Cardiac muscle cell (in vitro differentiated cells and primary cell): ENCODE measurements at regions not wholly inside any gene's neighbourhood (a gene's known extent, or its start where the extent isn't known, plus 50 kb on each side); places are given as distances from the start of the nearest gene placed in this dataset.
"Not testable (repeated sequence)": the region's sequence is repeated elsewhere in the genome, so short reads cannot be mapped to it uniquely, and the experiment has no call there.

ENCODE experiments used
- DNase-seq, 2 donors: peaks; one replicate each; pipeline versions ENCODE4 v3.0.0 to v3.0.0-alpha.2; 2010 to 2017; ENCODE audit warnings: low read depth in 1 of 2, low spot score in 1 of 2
- H3K27ac ChIP-seq: fragments of 200-600 bp; sonication (generic); 2 replicates; pipeline ENCODE4 v1.5.1; 2016
- H3K27me3 ChIP-seq: fragments of 200-600 bp; sonication (generic); 2 replicates; pipeline ENCODE4 v1.6.0; 2016; ENCODE audit warnings: control low read depth
- H3K36me3 ChIP-seq: fragments of 200-600 bp; sonication (generic); 2 replicates; pipeline ENCODE4 v1.5.1; 2016; ENCODE audit warnings: control low read depth
- H3K4me1 ChIP-seq: fragments of 200-600 bp; sonication (generic); 2 replicates; pipeline ENCODE4 v1.8.1; 2017; ENCODE audit warnings: low read depth, mild to moderate bottlenecking, mixed run types
- H3K4me3 ChIP-seq: fragments of 200-600 bp; sonication (generic); 2 replicates; pipeline ENCODE4 v1.5.1; 2016; ENCODE audit warnings: mild to moderate bottlenecking
- H3K9me3 ChIP-seq: fragments of 200-600 bp; sonication (generic); 2 replicates; pipeline ENCODE4 v1.5.1; 2017; ENCODE audit warnings: low read depth, mild to moderate bottlenecking, control low read depth
- CTCF ChIP-seq: IDR thresholded peaks from 2 replicates; pipeline ENCODE4 v1.5.1; 2012; ENCODE audit warnings: low read depth, mild to moderate bottlenecking, low read length

GRCh38 chr9:30584559-30584958 is 1799.9 kb upstream of the ACO1 start:
- TF ChIP-seq CTCF, result no peak

DNA sequence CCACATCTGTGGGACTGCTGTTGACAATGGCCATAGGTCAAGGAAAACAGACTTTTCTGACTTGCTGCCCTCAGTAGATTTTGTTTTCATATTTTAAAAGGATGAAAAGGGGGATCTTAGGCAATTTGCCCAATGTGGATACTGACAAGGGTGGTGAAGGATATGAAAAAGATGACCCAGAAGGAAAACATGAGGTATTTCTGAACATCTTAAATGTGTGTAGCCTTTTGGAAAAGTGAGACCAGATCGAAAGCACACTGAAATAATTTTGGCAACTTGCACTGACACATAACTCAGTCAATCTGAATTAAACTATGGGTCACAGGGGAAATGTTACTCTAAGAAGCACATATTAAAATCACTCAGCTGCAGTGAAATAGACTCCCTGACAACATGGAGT is 1793.0 kb upstream of the ACO1 start:
- Histone ChIP-seq H3K4me3 (no peak overlapping the region), H3K27me3 (no peaks in the 10 kb centered on the region), H3K9me3 (no peaks in the 10 kb centered on the region), H3K4me1 (no peaks in the 10 kb centered on the region), H3K36me3 (no peaks in the 10 kb centered on the region), H3K27ac (no peak overlapping the region)
- no peak for DNase-seq
- no peak for TF ChIP-seq CTCF

More at GRCh38 chr9:30584559-30584958, 1799.9 kb upstream of the ACO1 start:
- H3K9me3 ChIP-seq, result no peaks in the 10 kb centered on the region
- H3K4me1 ChIP-seq, result no peaks in the 10 kb centered on the region
- no peaks in the 10 kb centered on the region for H3K27me3 ChIP-seq
- DNase-seq, result no peak
- no peak overlapping the region for H3K4me3 ChIP-seq
- H3K27ac ChIP-seq, result no peak overlapping the region
- H3K36me3 ChIP-seq, result no peaks in the 10 kb centered on the region

DNA sequence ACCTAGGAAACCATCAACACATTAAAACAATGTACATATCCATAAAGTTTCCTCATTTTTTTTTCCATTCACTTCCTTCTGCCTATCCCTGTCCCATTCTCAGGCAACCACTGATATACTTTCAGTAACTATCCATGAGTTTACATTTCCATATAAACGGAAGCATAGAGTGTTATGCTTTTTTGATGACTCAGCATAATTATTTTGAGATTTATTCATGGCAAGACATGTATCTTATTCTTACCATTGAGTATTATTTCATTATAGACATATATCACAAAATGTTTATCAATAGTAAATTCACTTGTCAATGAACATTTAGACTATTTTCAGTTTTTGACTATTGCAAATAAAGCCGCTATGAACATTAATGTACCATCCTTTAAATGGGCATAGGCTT is 1786.8 kb upstream of the ACO1 start:
- Histone ChIP-seq H3K4me1 (no peaks in the 10 kb centered on the region), H3K9me3 (no peaks in the 10 kb centered on the region), H3K27me3 (no peaks in the 10 kb centered on the region), H3K36me3 (no peaks in the 10 kb centered on the region), H3K27ac (no peak overlapping the region), H3K4me3 (no peak overlapping the region)
- no peak for DNase-seq
- TF ChIP-seq CTCF, result no peak

DNA sequence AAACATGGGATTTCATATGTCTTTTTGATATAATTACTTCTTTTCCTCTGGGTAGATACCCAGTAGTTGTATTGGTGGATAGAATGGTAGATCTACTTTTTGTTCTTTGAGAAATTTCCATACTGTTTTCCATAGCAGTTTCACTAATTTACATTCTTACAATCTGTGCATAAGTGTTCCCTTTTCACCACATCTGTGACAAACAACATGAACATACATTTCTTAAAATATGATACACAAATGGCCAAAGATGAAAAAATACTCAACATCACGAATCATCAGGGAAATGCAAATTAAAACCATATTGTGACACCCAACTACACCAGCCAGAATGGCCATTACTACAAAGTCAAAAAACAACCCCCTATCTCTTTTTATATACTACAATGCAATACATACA is 1778.5 kb upstream of the ACO1 start:
- no peak for TF ChIP-seq CTCF

GRCh38 chr9:30609713-30610112 is 1774.7 kb upstream of the ACO1 start:
- Histone ChIP-seq H3K27me3 (no peaks in the 10 kb centered on the region), H3K4me3 (no peak overlapping the region), H3K36me3 (no peaks in the 10 kb centered on the region), H3K27ac (no peak overlapping the region), H3K9me3 (no peaks in the 10 kb centered on the region), H3K4me1 (no peaks in the 10 kb centered on the region)
- no peak for TF ChIP-seq CTCF
- DNase-seq, result no peak

More for the DNA sequence above, 1778.5 kb upstream of the ACO1 start:
- Histone ChIP-seq H3K4me3 (no peak overlapping the region), H3K27ac (no peak overlapping the region), H3K36me3 (no peaks in the 10 kb centered on the region), H3K27me3 (no peaks in the 10 kb centered on the region), H3K4me1 (no peaks in the 10 kb centered on the region), H3K9me3 (no peaks in the 10 kb centered on the region)
- no peak for DNase-seq

DNA sequence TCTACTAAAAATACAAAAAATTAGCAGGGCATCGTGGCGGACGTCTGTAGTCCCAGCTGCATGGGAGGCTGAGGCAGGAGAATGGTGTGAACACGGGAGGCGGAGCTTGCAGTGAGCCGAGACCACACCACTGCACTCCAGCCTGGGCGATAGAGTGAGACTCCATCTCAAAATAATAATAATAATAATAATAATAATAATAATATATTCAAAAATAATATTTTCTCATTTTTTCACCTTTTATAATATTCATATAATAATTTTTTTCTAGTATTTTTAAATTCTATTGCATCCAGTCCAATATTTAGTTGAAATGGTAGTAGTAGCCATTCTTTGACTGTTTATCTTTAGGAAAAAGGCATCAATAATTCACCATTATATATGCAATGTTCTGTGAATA is 1767.7 kb upstream of the ACO1 start:
- not testable (repeated sequence) for H3K9me3 ChIP-seq, H3K27ac ChIP-seq, DNase-seq, H3K36me3 ChIP-seq, H3K4me3 ChIP-seq, H3K4me1 ChIP-seq, H3K27me3 ChIP-seq
